ENCODE measurements at regions not wholly inside any gene's neighbourhood (a gene's known extent, or its start where the extent isn't known, plus 50 kb on each side); places are given as distances from the start of the nearest gene placed in this dataset.

- DNase-seq, result no peak
Observed at GRCh38 chr9:27925815-27926214, 352.5 kb upstream of the C9orf72 start.

GRCh38 chr9:27929841-27930240, 356.6 kb upstream of the C9orf72 start:
- no peak for DNase-seq

GRCh38 chr9:27933210-27934025, 360.1 kb upstream of the C9orf72 start:
- no peak for DNase-seq

GRCh38 chr9:27934471-27934870, 361.2 kb upstream of the C9orf72 start:
- DNase-seq, result no peak

- DNase-seq, result no peak
Observed at GRCh38 chr9:27939186-27939585, 365.9 kb upstream of the C9orf72 start.

- DNase-seq, result no peak
Observed at GRCh38 chr9:27940535-27940934, 367.3 kb upstream of the C9orf72 start.

GRCh38 chr9:27943501-27943900, 370.2 kb upstream of the C9orf72 start:
- DNase-seq, result no peak

GRCh38 chr9:27945386-27945785, 372.1 kb upstream of the C9orf72 start:
- DNase-seq, result no peak

GRCh38 chr9:27950382-27950781, 377.1 kb upstream of the C9orf72 start:
- no peak for DNase-seq

GRCh38 chr9:27954858-27955257, 381.6 kb upstream of the C9orf72 start:
- no peak for DNase-seq

- no peak for DNase-seq
Observed at GRCh38 chr9:27963836-27964235, 390.6 kb upstream of the C9orf72 start.

GRCh38 chr9:27967210-27967609, 393.9 kb upstream of the C9orf72 start:
- DNase-seq, result no peak

- peak; percentile 64 to 91 for DNase-seq
Observed at GRCh38 chr9:27977931-27978330, 404.6 kb upstream of the C9orf72 start.

GRCh38 chr9:27985714-27986113, 412.4 kb upstream of the C9orf72 start:
- DNase-seq, result no peak

- DNase-seq, result no peak
Observed at GRCh38 chr9:27990524-27990923, 417.2 kb upstream of the C9orf72 start.

- DNase-seq, result no peak
Observed at GRCh38 chr9:27991221-27991620, 417.9 kb upstream of the C9orf72 start.

- DNase-seq, result no peak
Observed at GRCh38 chr9:28001096-28001495, 427.8 kb upstream of the C9orf72 start.

GRCh38 chr9:28004900-28005299, 431.6 kb upstream of the C9orf72 start:
- no peak for DNase-seq

GRCh38 chr9:28005779-28006178, 432.5 kb upstream of the C9orf72 start:
- DNase-seq, result no peak

GRCh38 chr9:28007097-28007817, 434.0 kb upstream of the C9orf72 start:
- DNase-seq, result no peak

- DNase-seq, result peak in 1 of 2 experiments; percentile 3
Observed at GRCh38 chr9:28014212-28014611, 440.9 kb upstream of the C9orf72 start.

GRCh38 chr9:28024676-28025075, 451.4 kb upstream of the C9orf72 start:
- DNase-seq, result no peak

- DNase-seq, result no peak
Observed at GRCh38 chr9:28025186-28025585, 451.9 kb upstream of the C9orf72 start.

- DNase-seq, result peak; percentile 97 to 99
Observed at GRCh38 chr9:28031521-28032267, 458.4 kb upstream of the C9orf72 start.
